ENCODE measurements at regions not wholly inside any gene's neighbourhood (a gene's known extent, or its start where the extent isn't known, plus 50 kb on each side); places are given as distances from the start of the nearest gene placed in this dataset.

DNA sequence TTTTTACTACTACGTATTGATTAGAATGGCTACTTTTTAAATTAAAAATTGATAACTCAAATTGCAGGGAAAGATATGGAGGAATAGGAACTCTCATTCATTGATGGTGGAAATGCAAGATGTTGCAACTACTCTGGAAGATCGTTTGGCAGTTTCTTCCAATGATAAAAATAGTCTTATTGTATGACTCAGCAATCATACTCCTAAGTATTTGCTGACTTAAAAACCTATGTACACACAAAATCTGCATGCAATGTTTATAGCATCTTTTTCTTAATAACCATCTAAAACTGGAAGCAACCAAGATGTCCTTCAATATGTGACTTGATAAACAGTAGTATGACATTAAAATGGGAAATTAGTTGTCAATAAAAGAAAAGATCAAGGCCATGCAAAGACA is 87.4 kb upstream of the LRRC3B start:
- dilution Hi-C loops (cut with MboI; ENCODE audit: extremely low pct_ligation_motif_present, low sequenced_read_pairs), result no loop called here
- H3K9me1 ChIP-seq (replicated peaks; ENCODE audit: control insufficient read depth, extremely low read depth, insufficient read depth, low read length), result no peaks in the 10 kb centered on the region
- H2AFZ ChIP-seq (ENCODE audit: low read depth, low read length), result no peak overlapping the region
- ChIA-PET POLR2A (no interaction called here), CTCF (no interaction called here)
- DNase-seq (ENCODE audit: low read depth, low spot score), result no peak
- H3K4me1 ChIP-seq (ENCODE audit: control insufficient read depth, extremely low read depth, insufficient read depth, low read length), result no peaks in the 10 kb centered on the region
- no peaks in the 10 kb centered on the region for H3K79me2 ChIP-seq (ENCODE audit: control insufficient read depth, insufficient read depth, low read length)
- peaks cover 4% of the 10 kb centered on the region for H3K9me3 ChIP-seq (replicated peaks; ENCODE audit: control insufficient read depth, insufficient read depth, low read length)
- TF ChIP-seq FOS (IDR thresholded peaks at IDR 0.05; ENCODE audit: borderline replicate concordance, insufficient read depth, low read length) (no peak), EZH2 (IDR thresholded peaks at IDR 0.05; ENCODE audit: borderline replicate concordance, low read depth, low read length, severe bottlenecking) (no peak), POLR2A (IDR thresholded peaks at IDR 0.05; ENCODE audit: low read depth, low read length) (no peak), JUN (IDR thresholded peaks at IDR 0.05; ENCODE audit: borderline replicate concordance, insufficient read depth, insufficient read length, low read depth) (no peak), MYC (IDR thresholded peaks at IDR 0.05; ENCODE audit: low read depth, low read length) (no peak), POLR2AphosphoS5 (IDR thresholded peaks at IDR 0.05; ENCODE audit: insufficient read depth, low read depth, low read length) (no peak), GATA2 (IDR thresholded peaks at IDR 0.05; ENCODE audit: insufficient read depth, insufficient read length, low read depth, low read length) (no peak)
- TF ChIP-seq, protein P1, sequence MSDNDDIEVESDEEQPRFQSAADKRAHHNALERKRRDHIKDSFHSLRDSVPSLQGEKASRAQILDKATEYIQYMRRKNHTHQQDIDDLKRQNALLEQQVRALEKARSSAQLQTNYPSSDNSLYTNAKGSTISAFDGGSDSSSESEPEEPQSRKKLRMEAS (IDR thresholded peaks at IDR 0.05; ENCODE audit: insufficient read depth, insufficient read length), result no peak
- TF ChIP-seq, protein P2, sequence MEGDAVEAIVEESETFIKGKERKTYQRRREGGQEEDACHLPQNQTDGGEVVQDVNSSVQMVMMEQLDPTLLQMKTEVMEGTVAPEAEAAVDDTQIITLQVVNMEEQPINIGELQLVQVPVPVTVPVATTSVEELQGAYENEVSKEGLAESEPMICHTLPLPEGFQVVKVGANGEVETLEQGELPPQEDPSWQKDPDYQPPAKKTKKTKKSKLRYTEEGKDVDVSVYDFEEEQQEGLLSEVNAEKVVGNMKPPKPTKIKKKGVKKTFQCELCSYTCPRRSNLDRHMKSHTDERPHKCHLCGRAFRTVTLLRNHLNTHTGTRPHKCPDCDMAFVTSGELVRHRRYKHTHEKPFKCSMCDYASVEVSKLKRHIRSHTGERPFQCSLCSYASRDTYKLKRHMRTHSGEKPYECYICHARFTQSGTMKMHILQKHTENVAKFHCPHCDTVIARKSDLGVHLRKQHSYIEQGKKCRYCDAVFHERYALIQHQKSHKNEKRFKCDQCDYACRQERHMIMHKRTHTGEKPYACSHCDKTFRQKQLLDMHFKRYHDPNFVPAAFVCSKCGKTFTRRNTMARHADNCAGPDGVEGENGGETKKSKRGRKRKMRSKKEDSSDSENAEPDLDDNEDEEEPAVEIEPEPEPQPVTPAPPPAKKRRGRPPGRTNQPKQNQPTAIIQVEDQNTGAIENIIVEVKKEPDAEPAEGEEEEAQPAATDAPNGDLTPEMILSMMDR (IDR thresholded peaks at IDR 0.05; ENCODE audit: extremely low read depth in 1 of 2, insufficient read depth in 1 of 2, low read depth in 1 of 2, low read length in 2 of 2), result no peak
- no peaks in the 10 kb centered on the region for H3K36me3 ChIP-seq (ENCODE audit: control insufficient read depth in 2 of 2, extremely low read depth in 1 of 2, insufficient read depth in 2 of 2, low read length in 2 of 2)
- H3K27ac ChIP-seq (ENCODE audit: insufficient read depth, low read depth, low read length), result no peak overlapping the region
- FAIRE-seq, result no peak
- no TSS peak for BruUV-seq (replicated peaks)
- H3K4me3 ChIP-seq (replicated peaks in 1 of 3; ENCODE audit: insufficient read depth in 1 of 3, low read depth in 1 of 3, low read length in 3 of 3), result no peak overlapping the region
- H3K9ac ChIP-seq (replicated peaks; ENCODE audit: extremely low read depth, insufficient read depth, low read length), result no peak overlapping the region
- H3K4me2 ChIP-seq (ENCODE audit: insufficient read depth, low read length), result no peak overlapping the region
- H4K20me1 ChIP-seq (replicated peaks; ENCODE audit: control insufficient read depth, extremely low read depth, insufficient read depth, low read length), result no peaks in the 10 kb centered on the region
- intact Hi-C loops (cut with micrococcal nuclease), result no loop called here
- H3K27me3 ChIP-seq (ENCODE audit: control insufficient read depth in 2 of 2, insufficient read depth in 2 of 2, low read length in 2 of 2), result no peaks in the 10 kb centered on the region

Measured in endothelial cell of umbilical vein (primary cell).